ENCODE measurements at regions not wholly inside any gene's neighbourhood (a gene's known extent, or its start where the extent isn't known, plus 50 kb on each side); places are given as distances from the start of the nearest gene placed in this dataset.

GRCh38 chrX:30995060-30995700, 76.7 kb downstream of the FTHL17 start:
- TF ChIP-seq POLR2A (IDR thresholded peaks at IDR 0.05) = no peak
- TF ChIP-seq, protein P1, sequence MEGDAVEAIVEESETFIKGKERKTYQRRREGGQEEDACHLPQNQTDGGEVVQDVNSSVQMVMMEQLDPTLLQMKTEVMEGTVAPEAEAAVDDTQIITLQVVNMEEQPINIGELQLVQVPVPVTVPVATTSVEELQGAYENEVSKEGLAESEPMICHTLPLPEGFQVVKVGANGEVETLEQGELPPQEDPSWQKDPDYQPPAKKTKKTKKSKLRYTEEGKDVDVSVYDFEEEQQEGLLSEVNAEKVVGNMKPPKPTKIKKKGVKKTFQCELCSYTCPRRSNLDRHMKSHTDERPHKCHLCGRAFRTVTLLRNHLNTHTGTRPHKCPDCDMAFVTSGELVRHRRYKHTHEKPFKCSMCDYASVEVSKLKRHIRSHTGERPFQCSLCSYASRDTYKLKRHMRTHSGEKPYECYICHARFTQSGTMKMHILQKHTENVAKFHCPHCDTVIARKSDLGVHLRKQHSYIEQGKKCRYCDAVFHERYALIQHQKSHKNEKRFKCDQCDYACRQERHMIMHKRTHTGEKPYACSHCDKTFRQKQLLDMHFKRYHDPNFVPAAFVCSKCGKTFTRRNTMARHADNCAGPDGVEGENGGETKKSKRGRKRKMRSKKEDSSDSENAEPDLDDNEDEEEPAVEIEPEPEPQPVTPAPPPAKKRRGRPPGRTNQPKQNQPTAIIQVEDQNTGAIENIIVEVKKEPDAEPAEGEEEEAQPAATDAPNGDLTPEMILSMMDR (IDR thresholded peaks at IDR 0.05 in 4 of 5, conservative IDR thresholded peaks at IDR 0.05 in 1 of 5) = no peak
